HG03095 (cell line): ENCODE measurements at regions not wholly inside any gene's neighbourhood (a gene's known extent, or its start where the extent isn't known, plus 50 kb on each side); places are given as distances from the start of the nearest gene placed in this dataset.
"Not testable (repeated sequence)": the region's sequence is repeated elsewhere in the genome, so short reads cannot be mapped to it uniquely, and the experiment has no call there.

Source experiments
- ATAC-seq: cut with Tn5 transposase; IDR thresholded peaks from one replicate; pipeline ENCODE4 v1.9.1; 2021; ENCODE audit warnings: moderate library complexity; ENCODE audit not compliant: unreplicated experiment

DNA sequence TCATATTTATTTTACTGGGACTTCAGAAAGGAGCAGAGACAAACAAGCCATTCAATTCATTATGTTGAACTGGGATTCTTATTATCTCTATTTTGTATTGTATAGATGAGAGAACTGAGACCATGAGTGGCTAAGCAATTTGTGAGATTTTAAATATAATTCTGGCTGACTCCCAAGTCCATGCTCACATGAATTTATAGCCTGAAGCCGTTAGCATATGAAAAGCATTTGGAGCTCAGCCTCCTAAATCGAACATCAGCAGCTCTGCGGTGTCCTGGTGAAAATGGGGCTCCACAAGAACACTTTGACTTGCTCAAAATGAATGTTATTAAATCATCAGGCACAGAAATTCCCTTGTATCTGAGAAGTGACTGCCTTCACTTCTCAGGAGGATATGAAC is 96.8 kb upstream of the DPT start:
- ATAC-seq = no peak

DNA sequence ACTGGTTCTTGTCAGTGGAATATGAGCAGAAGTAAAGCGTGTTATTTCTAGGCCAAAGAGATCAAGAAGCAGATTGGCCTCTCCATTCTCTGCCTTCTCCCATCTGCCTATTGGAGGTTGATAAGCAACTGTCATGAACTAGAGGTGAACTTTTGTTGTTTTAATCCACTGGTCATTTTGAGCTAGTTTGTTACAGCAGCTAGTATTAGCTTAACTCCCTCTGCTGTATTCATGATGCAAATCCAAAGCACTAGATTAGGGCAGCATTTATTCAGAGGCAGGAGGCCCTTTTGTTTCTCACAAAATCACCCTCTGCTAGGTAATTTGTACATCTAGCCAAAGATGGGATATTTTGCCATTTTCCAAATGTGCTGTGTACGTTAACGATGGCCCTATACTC is 97.3 kb upstream of the DPT start:
- no peak for ATAC-seq

DNA sequence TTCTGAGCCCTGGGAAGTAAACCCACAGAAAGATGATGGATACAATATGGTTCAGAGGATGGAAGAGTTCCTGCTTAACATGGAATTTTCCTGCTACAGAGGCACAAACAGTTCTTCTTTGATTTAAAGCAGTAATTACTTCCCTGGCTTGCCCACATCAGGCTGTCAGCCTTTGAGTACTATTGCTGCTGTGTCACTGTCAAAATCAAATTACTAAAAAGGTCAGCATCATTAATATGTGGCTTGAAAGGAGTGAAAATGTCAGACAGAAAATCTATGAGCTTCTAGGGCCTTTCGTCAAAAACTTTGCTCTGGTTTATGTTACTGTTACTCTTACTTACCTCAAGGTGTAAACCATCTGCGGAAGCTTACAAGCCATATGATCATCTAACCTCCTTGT is 98.6 kb upstream of the DPT start:
- ATAC-seq = no peak

DNA sequence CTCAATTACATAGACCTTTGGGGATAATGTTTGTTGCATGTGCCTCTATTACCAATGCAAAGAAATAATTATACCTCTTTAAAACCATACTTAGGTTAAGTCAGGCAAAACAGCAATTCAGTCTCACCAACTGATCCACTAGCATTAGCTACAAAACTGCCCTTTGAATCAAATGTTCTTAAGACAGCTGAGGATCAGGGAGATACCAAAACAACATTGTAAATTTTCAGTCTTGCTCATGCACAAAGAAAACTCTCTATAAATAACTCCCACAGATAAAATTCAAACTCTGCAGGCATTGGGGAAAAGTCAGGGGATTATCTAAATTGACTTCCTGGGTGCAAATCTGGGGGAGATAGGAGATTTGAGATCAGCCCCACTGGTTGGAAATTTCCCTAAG is 100.9 kb upstream of the DPT start:
- ATAC-seq = no peak

DNA sequence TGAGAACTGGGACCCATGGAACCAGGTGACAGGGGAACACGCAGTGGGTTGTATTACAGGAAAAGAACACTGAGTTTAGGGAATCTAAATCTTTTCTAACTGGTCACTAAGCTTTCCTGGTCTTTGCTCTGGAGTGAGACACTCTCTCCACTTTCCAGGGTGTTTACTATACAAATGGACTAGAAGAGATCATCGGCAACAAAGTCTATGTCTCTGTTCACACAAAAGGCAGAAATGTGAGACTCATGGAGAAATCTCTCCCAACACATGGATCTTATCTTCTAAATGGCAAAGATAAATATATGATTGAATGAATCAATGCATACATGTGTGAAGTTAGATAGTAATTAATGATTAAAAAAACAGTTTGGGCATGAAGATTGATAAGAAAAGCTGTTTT is 101.6 kb upstream of the DPT start:
- ATAC-seq = no peak

DNA sequence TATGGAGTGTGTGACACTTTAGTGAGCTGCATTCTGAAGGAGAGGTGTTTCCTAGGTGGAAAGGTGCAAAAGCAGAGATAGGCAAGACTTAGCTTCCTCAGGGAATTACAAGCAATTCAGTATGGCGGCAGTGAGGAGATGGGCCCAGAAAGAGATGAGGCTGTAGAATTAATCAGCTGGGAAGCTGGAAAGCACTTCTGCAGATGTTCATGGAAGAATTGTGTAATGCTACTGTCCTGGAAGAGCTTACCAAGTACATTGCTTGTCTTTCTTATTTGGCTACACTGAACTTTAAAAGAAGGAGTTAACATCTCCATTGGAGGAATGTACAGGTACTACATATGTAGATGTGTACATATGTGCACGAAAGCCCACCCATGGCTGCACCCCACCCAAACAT is 103.7 kb upstream of the DPT start:
- ATAC-seq = no peak

DNA sequence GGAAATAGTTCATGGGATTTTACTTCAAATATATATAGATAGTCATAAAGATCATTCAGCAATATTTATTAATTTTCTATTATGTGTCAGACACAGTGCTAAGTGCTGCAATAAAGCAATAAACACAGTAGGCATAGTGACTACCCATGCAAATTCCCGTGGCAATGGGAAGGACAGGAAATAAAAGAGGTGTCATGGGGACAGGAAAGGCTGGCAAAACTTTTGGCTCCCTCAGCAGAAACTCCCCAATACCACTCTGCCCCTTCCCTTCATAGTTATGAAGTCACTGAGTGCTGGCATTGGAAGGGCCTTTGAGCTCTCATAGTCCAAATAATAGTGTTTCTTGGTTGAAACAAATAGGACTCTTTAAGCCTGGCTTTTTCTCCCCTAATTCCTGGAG is 104.4 kb upstream of the DPT start:
- ATAC-seq = no peak

DNA sequence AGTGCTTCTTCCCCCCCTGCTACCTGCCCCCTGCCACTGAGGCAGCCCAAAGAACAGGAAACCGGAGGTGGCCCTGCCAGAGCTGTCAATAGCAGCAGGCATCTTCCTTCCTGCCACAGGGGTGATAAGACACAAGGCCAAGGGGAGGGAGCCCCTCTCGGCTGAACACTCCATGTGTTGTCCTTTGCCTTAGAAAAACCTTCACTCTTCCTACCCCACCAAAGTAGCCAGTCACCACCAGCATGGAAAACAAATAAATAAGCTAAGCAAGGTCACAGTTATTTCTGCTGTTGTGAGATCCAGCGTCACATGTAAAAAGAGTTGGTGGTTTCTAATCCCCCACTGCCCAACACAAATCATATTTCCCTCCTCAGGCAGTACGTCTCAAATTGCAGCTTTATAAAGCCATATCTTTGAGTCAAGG is 104.8 kb upstream of the DPT start:
- no peak for ATAC-seq

DNA sequence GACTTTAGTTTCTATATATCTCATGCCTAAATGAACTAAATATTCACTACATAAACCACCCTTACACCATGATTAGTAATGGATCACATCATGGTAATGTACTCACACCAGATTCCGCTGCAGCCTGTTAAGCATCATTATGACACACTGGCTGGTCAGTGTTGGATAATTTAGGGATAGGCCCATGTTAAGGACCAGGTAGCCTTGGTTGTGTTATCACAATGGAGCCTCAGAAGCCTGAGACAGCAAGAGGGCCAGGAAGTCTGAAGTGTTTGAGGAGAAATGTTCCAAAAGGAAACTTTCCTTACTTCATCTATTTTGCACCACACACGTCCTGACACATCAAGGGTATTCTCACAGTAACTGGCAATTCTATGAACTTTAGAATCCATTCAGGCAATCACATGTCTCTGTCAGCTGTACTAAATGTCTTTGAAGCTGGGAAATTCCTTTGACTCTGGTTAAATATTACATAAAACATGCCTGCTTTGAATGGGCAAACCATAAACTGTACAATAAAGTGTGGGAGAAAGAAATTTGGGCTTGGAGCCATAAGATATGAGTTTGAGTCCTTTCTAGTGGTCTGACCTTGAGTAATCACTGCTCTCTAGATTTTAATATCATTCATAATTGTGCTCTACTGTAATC is 105.3 kb upstream of the DPT start:
- ATAC-seq = no peak

DNA sequence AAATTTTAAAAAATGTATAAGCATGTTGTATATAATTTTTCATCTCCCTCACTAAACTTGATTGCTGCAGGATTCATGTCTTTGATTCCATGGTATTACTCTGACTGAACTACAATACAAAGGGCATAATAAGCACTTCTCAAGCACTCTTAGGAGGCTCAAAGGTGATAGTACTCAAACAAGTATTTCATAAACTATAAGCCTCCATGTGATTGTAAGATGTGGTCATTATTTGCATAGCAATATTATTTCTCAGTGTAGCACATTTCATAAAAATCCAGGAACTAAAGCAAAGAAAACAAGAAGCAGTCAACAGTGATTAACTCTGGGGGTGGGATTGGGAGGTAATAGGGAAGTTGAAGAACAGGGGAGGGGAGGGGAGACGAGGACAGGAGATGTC is 106.2 kb upstream of the DPT start:
- ATAC-seq = no peak

DNA sequence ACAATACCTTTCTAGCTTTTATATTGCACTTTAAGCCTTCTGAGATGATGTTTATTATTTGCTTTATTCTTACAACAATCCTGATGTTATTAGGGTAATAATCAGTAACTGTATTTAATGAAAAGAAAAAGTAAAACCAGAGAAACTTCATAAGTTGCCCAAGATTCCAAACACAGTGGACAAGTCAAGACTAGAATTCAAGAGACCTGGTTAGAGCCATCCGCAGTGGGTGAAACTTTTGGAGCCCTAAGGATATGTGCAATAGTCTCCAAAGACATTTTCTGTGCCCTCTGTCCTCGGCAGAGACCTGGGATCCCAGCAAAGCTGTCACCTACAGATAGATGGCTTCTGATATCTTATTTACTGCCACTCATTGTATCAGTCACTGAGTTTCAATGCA is 106.8 kb upstream of the DPT start:
- no peak for ATAC-seq

DNA sequence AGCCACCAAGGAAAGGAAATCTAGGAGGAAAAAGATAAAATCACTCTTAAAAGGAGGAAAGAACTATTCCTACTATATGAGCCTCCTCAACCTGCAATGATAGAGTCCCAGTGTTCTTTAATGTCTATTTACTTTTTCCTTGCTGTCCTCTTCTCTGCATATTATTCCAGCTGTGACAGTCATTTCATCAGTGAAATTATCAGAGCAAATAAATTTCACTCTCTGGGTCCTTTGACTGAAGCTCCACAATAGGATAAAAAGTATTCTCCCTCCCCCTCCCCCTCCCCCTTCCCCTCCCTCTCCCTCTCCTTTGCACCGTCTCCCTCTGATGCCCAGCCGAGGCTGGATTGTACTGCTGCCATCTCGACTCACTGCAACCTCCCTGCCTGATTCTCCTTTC is 107.5 kb upstream of the DPT start:
- no peak for ATAC-seq

DNA sequence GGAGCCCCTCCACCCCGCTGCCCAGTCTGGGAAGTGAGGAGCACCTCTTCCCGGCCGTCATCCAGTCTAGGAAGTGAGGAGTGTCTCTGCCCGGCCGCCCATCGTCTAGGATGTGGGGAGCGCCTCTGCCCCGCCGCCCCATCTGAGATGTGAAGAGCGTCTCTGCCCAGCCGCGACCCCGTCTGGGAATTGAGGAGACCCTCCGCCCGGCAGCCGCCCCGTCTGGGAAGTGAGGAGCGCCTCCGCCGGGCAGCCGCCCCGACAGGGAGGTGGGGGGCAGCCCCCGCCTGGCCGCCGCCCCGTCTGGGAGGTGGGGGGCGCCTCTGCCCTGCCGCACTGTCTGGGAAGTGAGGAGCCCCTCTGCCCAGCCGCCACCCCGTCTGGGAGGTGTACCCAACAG is 108.2 kb upstream of the DPT start:
- not testable (repeated sequence) for ATAC-seq

DNA sequence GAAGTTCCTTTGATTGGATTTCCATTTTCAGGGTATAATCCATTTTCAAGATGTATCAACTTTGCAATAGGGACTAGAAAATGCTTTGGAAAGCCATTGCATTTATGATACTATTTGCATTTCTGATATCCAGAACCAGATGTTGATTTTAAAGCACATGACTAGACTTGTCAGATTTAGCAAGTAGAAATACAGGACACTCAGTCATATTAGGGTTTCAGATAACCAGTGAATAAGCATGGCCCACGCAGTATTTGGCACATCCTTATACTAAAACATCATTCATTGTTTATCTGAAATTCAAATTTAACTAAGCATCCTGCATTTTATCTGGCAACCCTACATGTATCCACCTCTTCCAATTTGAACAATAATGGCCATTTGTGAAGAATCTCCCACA is 113.3 kb upstream of the DPT start:
- no peak for ATAC-seq

DNA sequence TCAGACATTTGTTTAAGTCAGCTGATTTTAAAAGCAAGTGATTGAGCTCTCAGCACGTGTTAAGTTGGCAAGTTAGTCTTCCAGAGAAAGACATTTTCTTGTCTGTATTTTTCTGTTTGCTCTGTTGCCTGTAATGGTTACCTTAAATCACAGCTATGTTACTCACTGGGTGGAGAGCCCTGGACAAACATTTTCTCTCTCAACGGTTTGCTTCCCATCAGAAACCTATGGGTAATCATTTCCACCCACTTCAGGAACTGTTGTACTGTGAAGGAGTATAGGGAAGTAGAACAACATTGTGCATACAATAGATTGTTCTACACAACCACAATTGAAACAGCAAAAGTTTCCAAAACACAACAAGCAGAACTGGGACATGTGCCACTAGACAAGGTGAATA is 113.9 kb upstream of the DPT start:
- no peak for ATAC-seq

DNA sequence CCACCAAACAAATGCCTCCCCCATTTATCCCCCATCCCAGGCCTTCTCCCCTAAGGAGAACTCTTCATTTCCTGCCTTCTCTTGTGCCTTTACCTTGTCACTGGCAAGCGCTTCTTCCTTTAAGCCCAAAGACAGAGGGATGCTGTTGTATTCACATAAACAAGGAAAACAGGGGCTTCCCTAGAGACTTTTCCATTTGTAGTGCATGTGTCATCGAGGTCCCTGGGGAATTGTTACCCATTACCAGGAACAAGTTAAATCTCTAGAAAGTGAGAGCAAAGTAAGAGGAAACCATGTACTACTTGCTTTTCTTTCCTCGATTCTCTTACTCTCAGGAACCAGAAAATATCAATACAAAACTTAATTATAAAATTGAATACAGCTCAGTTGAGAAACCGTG is 114.4 kb upstream of the DPT start:
- ATAC-seq = no peak

DNA sequence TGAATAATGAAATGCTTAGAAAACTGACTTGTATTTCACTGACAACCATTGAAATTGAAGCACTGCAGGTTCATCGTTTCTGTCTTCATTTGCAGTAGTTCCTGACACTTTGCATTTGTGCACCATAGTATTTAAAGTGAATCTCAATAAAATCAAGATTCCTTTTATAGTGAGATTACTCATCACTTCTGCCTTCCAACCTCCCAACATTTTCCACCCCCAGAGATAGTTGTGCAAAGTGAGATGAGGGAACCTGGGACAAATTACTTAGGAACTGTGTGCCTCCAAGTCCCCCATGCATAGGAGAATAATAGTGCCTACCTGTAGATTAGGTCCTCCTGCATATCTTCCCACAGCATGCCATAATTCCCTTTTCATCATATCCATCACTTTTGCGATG is 114.9 kb upstream of the DPT start:
- ATAC-seq = no peak

DNA sequence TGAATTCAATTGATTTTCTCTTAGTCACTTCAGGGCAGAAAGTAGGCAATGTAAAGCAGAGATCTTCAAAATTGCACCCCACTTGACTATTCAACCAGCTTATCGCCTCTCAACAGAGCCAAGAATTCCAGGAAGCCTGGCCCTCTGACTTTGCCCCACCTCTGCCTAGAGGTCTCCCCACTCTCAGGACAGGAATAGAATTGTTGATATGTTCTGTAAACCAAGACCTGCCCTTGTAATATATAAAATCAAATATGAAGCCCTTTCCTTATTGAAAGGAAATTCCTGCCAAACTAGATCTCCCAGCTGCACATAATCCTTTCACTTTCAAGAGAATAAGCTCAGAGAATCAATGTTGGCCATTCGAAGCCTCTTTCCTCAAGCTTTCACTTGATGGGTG is 116.1 kb upstream of the DPT start:
- ATAC-seq = no peak

DNA sequence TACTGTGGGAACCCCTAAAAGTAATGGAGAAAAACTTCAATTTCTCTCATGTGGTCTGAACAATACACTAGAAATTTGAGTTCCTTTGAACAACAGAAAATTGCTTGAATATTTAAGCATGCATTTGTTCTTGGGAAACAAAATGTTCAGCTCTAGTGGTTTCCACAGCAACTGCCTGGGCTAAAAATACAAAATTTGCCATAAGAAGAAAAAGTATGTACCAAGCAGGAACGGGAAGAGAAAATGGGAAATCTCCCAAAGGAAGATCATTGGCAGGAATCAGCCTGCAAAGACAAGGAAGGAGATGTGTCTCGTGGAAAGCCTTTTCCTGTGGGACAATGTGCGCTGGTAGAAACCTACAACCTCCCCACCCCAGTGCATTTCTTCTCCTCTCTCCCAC is 119.0 kb upstream of the DPT start:
- ATAC-seq = no peak

DNA sequence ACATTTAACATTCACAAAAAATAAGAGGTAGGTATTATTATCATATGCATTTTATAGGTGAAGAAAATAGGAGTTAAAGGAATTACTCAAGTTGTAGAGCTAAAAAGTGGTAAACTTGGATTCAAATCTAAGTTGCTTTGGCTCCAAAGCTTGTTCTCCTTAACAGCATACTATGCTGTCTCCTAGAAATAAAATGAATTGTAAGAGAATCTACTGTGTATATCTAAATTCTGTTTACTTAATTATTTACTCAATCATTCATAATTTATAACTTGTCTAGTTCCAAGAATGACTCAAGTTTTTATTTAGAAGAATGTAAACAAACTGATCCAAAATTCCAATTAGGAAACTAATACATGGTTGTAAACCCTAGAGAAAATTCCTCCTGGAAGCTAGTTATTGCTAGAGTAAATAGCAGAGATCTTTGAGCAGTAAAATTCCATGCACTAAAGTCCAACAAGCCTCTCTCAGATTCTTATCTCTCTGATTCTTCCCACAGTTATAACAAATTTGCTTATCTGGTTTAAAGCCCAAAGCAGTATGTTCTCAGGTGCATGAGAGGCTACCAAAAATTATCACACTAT is 132.5 kb upstream of the DPT start:
- no peak for ATAC-seq

DNA sequence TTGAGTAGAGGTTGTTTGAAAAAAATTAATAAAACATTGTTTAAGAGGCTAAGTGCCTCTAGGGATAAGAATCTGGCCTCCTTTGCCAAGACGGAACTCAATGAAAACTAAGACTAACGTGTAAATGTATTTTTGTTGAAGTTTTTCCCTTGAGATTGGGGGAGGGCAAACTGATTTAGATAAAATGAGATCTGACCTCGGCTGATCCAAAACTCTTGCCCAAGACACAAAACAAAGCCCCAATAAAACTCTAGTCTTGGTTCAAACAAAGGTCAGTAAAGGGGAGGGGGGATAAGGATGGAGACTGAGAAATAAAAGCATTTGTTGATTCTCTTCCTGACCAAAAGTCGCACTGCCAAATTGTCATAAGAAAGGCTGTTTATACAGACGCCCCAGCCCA is 134.8 kb upstream of the DPT start:
- no peak for ATAC-seq

DNA sequence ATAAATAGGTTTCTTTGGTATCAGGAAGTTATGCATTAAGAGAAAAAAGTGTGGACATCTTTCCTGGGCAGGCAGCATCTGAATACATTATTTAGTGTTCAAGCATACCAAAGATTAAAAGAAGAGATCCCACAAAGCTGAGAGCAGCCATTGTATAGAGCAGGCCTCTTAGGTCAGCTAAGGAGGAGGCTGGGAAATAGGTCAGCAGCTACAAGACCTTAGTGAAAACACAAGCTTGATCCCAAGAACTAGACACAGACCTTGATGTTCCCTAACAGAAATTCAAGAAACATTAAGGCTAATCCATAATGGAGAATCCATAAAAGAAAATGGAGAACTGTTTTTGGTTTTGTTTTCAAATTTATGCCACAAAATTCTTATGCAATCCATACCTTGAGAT is 135.3 kb upstream of the DPT start:
- ATAC-seq = no peak

DNA sequence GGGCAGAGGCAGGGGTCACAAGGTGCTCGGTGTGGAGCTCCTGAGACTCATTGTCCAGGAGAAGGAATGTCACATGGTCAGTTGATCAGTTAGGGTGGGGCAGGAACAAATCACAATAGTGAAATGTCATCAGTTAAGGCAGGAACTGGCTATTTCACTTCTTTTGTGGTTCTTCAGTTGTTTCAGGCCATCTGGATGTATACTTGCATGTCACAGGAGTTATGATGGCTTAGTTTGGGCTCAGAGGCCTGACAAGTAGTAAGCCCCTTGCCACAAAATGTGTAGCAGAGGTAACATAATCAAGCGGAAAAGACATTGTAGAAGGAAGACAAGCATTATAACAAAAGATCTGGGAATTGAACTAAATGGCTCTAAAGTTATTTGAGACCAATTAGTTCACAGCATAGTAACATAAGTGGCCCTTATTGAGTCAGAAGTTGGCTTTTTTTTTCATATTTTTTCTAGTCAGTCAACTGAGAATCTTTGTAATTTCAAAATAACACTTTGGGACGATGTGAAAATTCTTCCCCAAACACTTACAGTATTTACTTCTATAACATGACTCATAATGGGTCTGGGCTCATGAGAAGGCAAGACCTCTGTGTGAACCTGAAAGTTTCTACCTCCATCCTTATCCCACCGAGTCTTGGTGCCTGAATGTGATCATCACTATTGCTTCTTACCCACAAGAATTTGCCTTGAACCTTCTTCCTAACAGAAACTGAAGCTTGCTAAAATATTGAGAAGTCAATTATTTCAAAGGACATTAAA is 137.0 kb upstream of the DPT start:
- ATAC-seq = no peak
